CD4-positive, alpha-beta T cell (primary cell): ENCODE measurements at regions not wholly inside any gene's neighbourhood (a gene's known extent, or its start where the extent isn't known, plus 50 kb on each side); places are given as distances from the start of the nearest gene placed in this dataset.

Source experiments
- ATAC-seq: fragments of 200-7000 bp; cut with Tn5 transposase; one replicate; pipeline ENCODE4 v1.10.0; 2022; ENCODE audit warnings: mild to moderate bottlenecking; ENCODE audit not compliant: poor library complexity
- CTCF ChIA-PET: fragments of 350-600 bp; sonication (Branson Sonifier 250); formaldehyde crosslinking; loops from one replicate; lab custom pipeline; 2021; ENCODE audit warnings: antibody characterized with exemption, inconsistent platforms; lab: Charles Lee
- POLR2A ChIA-PET: fragments of 350-600 bp; sonication (Branson Sonifier 250); formaldehyde crosslinking; loops from one replicate; lab custom pipeline; 2021; ENCODE audit warnings: antibody characterized with exemption, inconsistent platforms; lab: Charles Lee
- DNase-seq, 14 experiments: peaks; one replicate each; pipeline ENCODE4 v3.0.0-alpha.2; 2013 to 2020; ENCODE audit warnings: mixed read lengths in 2 of 14
- H3K27ac ChIP-seq, 2 donors: one replicate each; pipeline versions ENCODE4 v1.5.1 to v1.7.0; 2013; ENCODE audit warnings: low read length in 2 of 2, low read depth in 1 of 2, mild to moderate bottlenecking in 1 of 2
- H3K27me3 ChIP-seq, 2 experiments: 1 replicate in 1 of 2; 2 replicates in 1 of 2; pipeline versions ENCODE4 v1.6.1 to v1.7.0; 2013; ENCODE audit warnings: low read length in 2 of 2, control low read depth in 1 of 2, mild to moderate bottlenecking in 1 of 2, moderate library complexity in 1 of 2; ENCODE audit not compliant: insufficient read depth in 2 of 2, control insufficient read depth in 1 of 2
- H3K36me3 ChIP-seq: one replicate; pipeline ENCODE4 v1.6.1; 2013; ENCODE audit warnings: low read length, control low read depth; ENCODE audit not compliant: insufficient read depth
- H3K4me1 ChIP-seq: one replicate; pipeline ENCODE4 v1.6.1; 2013; ENCODE audit warnings: low read length, control low read depth; ENCODE audit not compliant: insufficient read depth
- H3K4me3 ChIP-seq: one replicate; pipeline ENCODE4 v1.5.1; 2013; ENCODE audit warnings: mild to moderate bottlenecking, low read length, moderate library complexity
- H3K9me3 ChIP-seq, 2 experiments: 1 replicate in 1 of 2; 2 replicates in 1 of 2; pipeline versions ENCODE4 v1.6.1 to v1.7.0; 2013; ENCODE audit warnings: low read length in 2 of 2, mild to moderate bottlenecking in 2 of 2, control low read depth in 1 of 2, moderate library complexity in 1 of 2; ENCODE audit not compliant: control insufficient read depth in 1 of 2, insufficient read depth in 1 of 2
- H3K27ac Mint-ChIP-seq: one replicate; pipeline ENCODE4 v1.8.0; 2020; ENCODE audit warnings: mixed read lengths
- H3K27me3 Mint-ChIP-seq: one replicate; pipeline ENCODE4 v1.8.0; 2021; ENCODE audit warnings: mixed read lengths
- H3K36me3 Mint-ChIP-seq: one replicate; pipeline ENCODE4 v1.8.0; 2021; ENCODE audit warnings: low read depth, mixed read lengths
- H3K4me1 Mint-ChIP-seq: one replicate; pipeline ENCODE4 v1.8.0; 2021; ENCODE audit warnings: low read depth, mixed read lengths
- H3K4me3 Mint-ChIP-seq: one replicate; pipeline ENCODE4 v1.8.0; 2020; ENCODE audit warnings: mild to moderate bottlenecking, mixed read lengths
- H3K9me3 Mint-ChIP-seq: one replicate; pipeline ENCODE4 v1.8.0; 2020; ENCODE audit warnings: mixed read lengths
- CTCF ChIP-seq: fragments of 200-600 bp; IDR thresholded peaks from one replicate; pipeline ENCODE4 v1.8.0; 2022; ENCODE audit warnings: antibody characterized with exemption, mild to moderate bottlenecking
- intact Hi-C, 2 experiments: fragments of 100-400 bp; cut with DNase I in 1 of 2; cut with micrococcal nuclease in 1 of 2; formaldehyde crosslinking; loops; one replicate each; pipeline versions ENCODE4 v1.15.1 to v1.9.0; 2023 to 2025; cut with DNase I, micrococcal nuclease

- intact Hi-C loops = no loop called here
- no peak overlapping the region for H3K4me3 Mint-ChIP-seq
- Histone ChIP-seq H3K27ac (no peak overlapping the region), H3K36me3 (no peaks in the 10 kb centered on the region), H3K4me1 (no peaks in the 10 kb centered on the region), H3K27me3 (no peaks in the 10 kb centered on the region), H3K4me3 (no peak overlapping the region), H3K9me3 (peaks cover 10 to 16% of the 10 kb centered on the region in 2 experiments)
- no peak overlapping the region for H3K27ac Mint-ChIP-seq
- peaks cover 11% of the 10 kb centered on the region for H3K9me3 Mint-ChIP-seq
- H3K27me3 Mint-ChIP-seq = no peaks in the 10 kb centered on the region
- H3K4me1 Mint-ChIP-seq = no peaks in the 10 kb centered on the region
- ATAC-seq = no peak
- no peaks in the 10 kb centered on the region for H3K36me3 Mint-ChIP-seq
- ChIA-PET CTCF (no interaction called here), POLR2A (no interaction called here)
- no peak for DNase-seq
- no peak for TF ChIP-seq CTCF
Observed at GRCh38 chr18:34031810-34032209, 192.9 kb downstream of the NOL4 start.

GRCh38 chr18:34028324-34028723 is 196.4 kb downstream of the NOL4 start:
- no peak for TF ChIP-seq CTCF
- Histone ChIP-seq H3K27ac (no peak overlapping the region), H3K4me1 (no peaks in the 10 kb centered on the region), H3K4me3 (no peak overlapping the region), H3K9me3 (peaks cover 10 to 12% of the 10 kb centered on the region in 2 experiments), H3K27me3 (no peaks in the 10 kb centered on the region), H3K36me3 (no peaks in the 10 kb centered on the region)
- CTCF ChIA-PET = no interaction called here
- Mint-ChIP-seq H3K4me3 (no peak overlapping the region), H3K9me3 (peaks cover 7% of the 10 kb centered on the region), H3K27me3 (no peaks in the 10 kb centered on the region), H3K4me1 (no peaks in the 10 kb centered on the region), H3K36me3 (no peaks in the 10 kb centered on the region), H3K27ac (no peak overlapping the region)
- intact Hi-C loops = no loop called here
- POLR2A ChIA-PET = no interaction called here
- ATAC-seq (no peak), DNase-seq (no peak)

- ATAC-seq = no peak
- CTCF ChIA-PET = no interaction called here
- intact Hi-C loops = no loop called here
- Mint-ChIP-seq H3K4me1 (no peaks in the 10 kb centered on the region), H3K4me3 (no peak overlapping the region), H3K27ac (no peak overlapping the region), H3K9me3 (peaks cover 7% of the 10 kb centered on the region), H3K36me3 (no peaks in the 10 kb centered on the region), H3K27me3 (no peaks in the 10 kb centered on the region)
- H3K9me3 ChIP-seq = no peaks in the 10 kb centered on the region
- no peak for DNase-seq
- no peaks in the 10 kb centered on the region for H3K4me1 ChIP-seq
- no peaks in the 10 kb centered on the region for H3K36me3 ChIP-seq
- POLR2A ChIA-PET = no interaction called here
- no peaks in the 10 kb centered on the region for H3K27me3 ChIP-seq
- H3K4me3 ChIP-seq = no peak overlapping the region
- no peak for TF ChIP-seq CTCF
- no peak overlapping the region for H3K27ac ChIP-seq
Observed at GRCh38 chr18:34025191-34025801, 199.4 kb downstream of the NOL4 start.
